ENCODE measurements at regions not wholly inside any gene's neighbourhood (a gene's known extent, or its start where the extent isn't known, plus 50 kb on each side); places are given as distances from the start of the nearest gene placed in this dataset.

DNA sequence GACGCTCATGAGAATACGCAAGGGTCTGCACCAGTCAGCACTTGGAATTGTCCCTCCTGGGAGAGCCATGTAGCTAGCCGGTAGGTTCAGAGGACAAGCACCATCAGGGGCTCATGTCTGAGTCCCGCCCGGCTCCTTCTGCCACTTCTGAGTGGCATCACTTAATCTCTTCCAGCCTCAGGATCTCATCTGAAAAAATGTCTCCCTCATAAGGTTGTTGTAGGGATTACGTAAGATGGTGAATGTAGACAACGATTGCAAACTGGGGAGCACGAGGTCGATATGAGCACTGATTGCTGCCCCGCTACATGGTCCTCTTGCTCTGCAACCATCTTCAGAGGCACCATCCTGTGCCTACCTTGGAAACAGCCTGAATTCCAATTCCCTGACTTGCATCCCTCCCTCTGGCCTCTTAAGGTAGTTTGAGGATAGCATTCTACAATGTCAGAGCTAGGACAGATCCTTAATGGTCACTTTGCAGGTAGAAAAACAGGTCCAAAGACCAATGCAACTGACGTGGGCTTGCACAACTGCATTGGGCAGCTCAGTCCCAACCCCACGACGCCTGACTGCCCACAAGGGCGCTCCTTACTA lies 115.8 kb upstream of the TMEM45B start:
- TF ChIP-seq, protein P1, sequence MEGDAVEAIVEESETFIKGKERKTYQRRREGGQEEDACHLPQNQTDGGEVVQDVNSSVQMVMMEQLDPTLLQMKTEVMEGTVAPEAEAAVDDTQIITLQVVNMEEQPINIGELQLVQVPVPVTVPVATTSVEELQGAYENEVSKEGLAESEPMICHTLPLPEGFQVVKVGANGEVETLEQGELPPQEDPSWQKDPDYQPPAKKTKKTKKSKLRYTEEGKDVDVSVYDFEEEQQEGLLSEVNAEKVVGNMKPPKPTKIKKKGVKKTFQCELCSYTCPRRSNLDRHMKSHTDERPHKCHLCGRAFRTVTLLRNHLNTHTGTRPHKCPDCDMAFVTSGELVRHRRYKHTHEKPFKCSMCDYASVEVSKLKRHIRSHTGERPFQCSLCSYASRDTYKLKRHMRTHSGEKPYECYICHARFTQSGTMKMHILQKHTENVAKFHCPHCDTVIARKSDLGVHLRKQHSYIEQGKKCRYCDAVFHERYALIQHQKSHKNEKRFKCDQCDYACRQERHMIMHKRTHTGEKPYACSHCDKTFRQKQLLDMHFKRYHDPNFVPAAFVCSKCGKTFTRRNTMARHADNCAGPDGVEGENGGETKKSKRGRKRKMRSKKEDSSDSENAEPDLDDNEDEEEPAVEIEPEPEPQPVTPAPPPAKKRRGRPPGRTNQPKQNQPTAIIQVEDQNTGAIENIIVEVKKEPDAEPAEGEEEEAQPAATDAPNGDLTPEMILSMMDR (IDR thresholded peaks at IDR 0.05): no peak
- TF ChIP-seq POLR2A (IDR thresholded peaks at IDR 0.05): no peak
